Stimulated activated CD4-positive, alpha-beta T cell treated with anti-CD3 and anti-CD28 coated beads, Interleukin-12 subunit alpha, Interleukin-12 subunit beta, amount 100 ng/mL, for 48 hours (primary cell): ENCODE measurements at regions not wholly inside any gene's neighbourhood (a gene's known extent, or its start where the extent isn't known, plus 50 kb on each side); places are given as distances from the start of the nearest gene placed in this dataset.
"Not testable (repeated sequence)": the region's sequence is repeated elsewhere in the genome, so short reads cannot be mapped to it uniquely, and the experiment has no call there.

ENCODE experiments used
- DNase-seq, 3 donors: peaks; one replicate each; pipeline ENCODE4 v3.0.0-alpha.2; 2020; ENCODE audit warnings: low read depth in 2 of 3, low spot score in 1 of 3

DNA sequence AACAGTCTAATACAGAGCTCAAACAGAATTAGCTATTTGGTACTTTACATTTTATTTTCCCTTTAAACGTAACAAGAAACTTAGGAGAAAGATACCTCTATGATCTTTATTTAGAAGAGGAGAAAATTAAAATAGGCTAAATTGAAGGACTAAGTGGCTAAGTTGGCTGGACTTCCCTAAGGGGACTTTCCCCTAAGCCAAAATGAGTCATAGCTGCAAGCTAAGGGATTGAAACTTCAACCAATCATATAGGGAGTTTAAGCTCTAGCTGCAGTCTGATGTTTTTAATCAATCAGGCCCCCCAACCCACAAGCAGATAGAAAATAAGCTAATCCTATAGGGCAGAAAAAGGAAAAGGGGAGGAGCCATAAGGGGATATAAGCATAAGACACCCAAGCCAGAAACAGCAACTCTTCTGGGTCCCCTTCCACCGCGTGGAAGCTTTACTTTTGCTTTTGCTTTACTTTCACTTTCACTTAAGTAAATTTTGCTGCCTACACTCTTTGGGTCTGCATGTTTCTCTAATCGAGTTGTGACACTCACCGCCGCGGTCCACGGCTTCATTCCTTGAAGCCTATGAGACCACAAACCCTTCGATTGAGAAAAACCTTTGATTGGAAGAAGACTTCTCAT, 1108.5 kb upstream of the EPHA6 start:
- DNase-seq = no peak

DNA sequence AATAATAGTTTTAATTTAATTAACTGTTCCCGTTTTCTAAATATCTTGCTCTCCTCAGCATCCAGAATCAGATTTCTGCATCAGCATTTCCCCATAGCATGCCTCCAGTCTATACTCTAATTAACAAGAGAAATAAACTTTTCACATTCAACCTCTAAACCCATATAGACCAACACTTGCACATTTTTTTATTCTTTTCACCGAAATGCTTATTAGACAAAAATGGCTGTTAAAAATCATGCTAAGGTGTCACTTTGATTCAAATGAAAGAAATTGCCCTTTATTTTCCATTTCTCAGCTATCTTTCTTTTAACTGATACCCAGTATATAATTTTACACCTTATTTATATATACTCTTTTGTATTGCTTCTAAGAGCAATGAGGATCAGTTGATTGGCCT, 1107.1 kb upstream of the EPHA6 start:
- DNase-seq = no peak

DNA sequence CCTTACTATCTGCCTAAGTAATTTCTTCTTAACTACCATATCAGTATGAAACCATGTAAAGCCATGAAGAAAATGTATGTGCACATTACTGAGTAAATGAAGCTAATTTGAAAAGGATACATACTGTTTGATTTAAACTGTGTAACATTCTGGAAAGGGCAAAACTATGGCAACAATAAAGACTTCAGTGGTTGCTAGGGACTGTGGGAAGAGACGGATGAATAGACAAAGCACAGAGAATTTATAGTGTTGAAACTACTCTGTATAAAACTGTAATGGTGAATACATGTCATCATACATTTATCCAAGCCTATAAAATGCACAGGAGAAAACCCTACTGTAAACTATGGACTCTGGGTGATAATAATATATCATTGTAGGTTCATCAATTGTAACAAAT, 1103.7 kb upstream of the EPHA6 start:
- DNase-seq = no peak

DNA sequence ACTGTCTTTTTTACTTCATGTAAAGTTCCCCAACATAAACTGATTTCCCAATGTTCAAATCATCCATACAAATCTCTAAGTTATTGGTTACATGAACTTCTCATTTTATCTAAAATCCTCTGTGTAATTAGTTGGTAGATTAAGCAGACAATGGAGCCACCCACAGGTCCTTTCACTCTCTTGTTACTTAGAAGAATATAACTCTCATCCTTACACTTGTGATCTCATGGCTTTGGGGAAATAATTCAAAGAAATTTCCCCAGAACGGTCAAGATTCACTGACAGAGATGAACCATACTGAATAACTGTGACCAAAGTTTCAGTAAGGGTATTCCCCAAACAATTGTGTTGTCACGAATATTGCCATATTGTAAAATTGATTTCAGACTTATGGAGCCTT, 1102.6 kb upstream of the EPHA6 start:
- no peak for DNase-seq

DNA sequence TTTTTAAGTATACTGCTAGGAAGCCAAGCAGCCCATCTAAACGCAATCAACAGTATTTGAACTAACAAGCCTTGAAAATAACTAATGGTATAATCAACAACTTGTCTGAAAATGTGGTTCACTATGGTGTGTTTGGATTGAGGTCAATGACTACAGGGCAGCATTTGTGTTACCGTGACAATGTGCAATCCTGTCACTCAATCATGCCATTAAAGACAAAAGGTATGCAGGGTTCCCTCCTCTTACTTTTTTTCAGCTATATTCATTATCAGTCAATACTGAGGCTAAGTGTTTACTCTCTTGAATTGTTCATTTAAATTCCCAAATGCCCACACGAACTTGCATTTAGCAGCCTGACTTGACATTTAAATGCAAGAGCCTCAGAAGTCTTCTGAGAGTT, 1099.3 kb upstream of the EPHA6 start:
- no peak for DNase-seq

- no peak for DNase-seq
Measured at GRCh38 chr3:95717048-95717447, 1097.3 kb upstream of the EPHA6 start.

DNA sequence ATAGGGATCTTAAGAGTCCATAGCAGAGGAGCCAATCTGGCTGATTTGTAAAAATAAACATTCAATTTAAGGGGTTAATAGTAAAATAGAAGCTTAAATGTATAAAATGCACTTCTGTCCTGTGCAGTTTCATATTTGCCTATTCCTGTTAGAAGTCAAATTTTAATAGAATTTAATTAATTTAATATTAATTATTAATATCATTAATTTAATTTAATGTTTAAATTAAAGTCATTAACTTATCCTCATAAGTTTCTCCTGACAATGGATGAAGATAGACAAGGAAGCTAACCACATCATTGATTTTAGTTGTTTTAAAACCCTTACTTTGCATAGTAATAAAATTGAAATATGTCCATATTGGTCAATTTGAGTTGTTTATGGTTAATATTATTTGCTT, 1096.2 kb upstream of the EPHA6 start:
- DNase-seq = no peak

- no peak for DNase-seq
Measured at GRCh38 chr3:95719481-95719880, 1094.9 kb upstream of the EPHA6 start.

GRCh38 chr3:95721938-95722337, 1092.5 kb upstream of the EPHA6 start:
- no peak for DNase-seq

- DNase-seq = no peak
Measured at GRCh38 chr3:95725770-95726169, 1088.6 kb upstream of the EPHA6 start.

DNA sequence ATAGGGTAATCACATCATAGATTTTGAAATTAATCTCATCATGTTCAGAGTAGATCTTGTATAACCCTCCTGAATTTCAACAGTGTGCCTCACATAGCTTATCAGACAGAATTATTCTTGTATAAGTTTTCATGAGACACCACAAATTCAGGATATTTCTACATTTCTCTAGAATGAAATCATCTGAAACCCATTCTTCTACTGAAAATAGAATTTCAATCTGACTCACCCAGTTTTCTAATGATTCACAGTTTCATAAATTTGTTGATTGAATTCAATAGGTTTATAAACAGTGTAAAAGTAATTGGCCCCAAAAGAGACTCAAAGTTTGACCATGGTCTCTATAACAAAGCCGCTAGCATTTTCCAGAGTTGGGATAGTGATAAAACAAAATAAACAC, 1082.6 kb upstream of the EPHA6 start:
- DNase-seq = no peak

- no peak for DNase-seq
Measured at GRCh38 chr3:95733336-95733735, 1081.1 kb upstream of the EPHA6 start.

GRCh38 chr3:95738045-95738444, 1076.3 kb upstream of the EPHA6 start:
- DNase-seq = no peak

- DNase-seq = not testable (repeated sequence)
Measured at GRCh38 chr3:95744896-95745295, 1069.5 kb upstream of the EPHA6 start.

- DNase-seq = no peak
Measured at GRCh38 chr3:95750097-95750496, 1064.3 kb upstream of the EPHA6 start.

DNA sequence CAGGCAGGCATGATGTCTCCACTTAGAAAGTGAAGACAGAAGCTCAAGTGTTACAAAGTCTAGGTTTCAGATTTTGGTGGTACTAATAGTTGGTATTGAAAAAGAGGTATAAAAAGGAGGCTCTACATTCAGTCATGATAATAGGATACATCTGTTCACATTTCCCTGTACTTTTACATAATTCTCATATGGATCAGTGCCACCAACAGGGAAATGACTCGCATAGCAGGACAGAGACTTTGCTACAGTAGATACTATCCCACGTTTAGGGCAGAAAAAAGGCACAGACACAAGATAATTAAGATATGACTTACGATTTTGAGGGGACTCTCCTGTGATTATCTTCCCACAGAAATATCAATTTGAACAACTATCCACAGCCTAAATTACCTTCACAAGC, 1062.9 kb upstream of the EPHA6 start:
- no peak for DNase-seq

DNA sequence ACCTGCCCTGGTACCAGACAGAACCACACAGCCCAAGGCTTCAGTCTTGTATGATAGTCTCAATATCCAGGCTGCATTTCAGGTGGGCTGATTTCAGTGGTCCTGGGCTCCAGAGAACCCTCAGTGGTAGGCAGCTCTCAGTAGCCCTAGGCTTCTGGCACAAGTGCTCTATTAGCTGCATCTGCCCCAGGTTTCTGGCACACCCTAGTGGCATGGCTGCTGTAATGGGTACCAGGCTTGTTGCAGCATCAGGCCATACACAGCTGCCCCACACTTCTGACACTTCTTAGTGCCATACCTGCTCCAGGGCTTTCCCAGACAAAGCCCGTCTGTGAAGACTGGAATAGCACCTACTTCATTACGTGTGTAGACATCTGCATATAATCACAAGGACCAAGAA, 1062.2 kb upstream of the EPHA6 start:
- no peak for DNase-seq

DNA sequence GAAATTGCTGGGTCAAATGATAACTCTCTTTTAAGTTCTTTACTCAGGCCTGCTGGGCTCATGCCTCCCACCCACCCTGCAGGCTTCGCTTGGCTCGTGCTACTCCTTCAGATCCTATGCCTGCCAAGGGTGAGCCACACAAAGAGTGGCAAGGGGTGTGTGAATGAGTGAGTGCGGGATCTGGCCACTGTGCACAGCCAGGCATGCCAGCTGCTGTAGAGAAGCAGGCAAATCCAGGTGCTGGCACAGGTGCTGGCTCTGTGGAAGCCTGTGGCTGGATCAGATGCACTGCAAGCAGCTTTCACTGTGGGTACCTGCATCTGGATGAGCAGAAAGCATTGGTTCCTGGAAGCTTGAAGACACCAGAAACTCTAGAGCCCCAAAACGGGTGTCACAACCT, 1055.7 kb upstream of the EPHA6 start:
- no peak for DNase-seq

DNA sequence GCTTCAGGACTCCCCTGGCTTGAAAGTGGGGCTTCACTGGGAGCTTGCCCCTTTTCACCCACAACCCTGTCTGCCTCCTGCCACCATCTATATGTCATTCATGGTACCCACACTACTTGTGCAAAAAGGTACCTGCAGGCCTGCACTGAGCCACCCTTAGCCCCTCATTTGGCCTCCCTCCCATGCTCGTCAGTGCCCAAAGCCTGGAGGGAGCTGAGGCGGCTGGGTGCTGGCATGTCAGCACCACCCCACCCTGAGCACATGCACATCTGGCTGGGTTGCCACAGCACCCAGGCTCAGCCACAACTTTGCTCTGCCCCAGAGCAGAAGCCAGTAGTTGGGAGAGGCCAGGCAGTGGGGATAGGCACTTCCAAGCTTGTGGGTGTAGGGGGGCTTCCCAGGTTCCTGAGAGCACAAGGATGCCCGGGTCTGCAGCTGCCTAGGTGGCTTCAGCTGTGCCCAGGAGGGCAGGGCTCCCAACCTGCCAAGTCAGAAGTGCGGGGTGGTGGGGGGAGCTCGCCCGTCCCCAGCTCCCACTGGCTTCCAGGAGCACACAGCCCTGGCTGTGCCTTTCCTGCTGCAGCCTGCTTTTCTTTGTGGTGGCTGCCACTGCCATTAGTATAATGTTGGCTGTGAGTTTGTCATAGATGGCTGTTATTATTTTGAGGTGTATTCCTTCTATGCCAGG, 1054.6 kb upstream of the EPHA6 start:
- DNase-seq = no peak

DNA sequence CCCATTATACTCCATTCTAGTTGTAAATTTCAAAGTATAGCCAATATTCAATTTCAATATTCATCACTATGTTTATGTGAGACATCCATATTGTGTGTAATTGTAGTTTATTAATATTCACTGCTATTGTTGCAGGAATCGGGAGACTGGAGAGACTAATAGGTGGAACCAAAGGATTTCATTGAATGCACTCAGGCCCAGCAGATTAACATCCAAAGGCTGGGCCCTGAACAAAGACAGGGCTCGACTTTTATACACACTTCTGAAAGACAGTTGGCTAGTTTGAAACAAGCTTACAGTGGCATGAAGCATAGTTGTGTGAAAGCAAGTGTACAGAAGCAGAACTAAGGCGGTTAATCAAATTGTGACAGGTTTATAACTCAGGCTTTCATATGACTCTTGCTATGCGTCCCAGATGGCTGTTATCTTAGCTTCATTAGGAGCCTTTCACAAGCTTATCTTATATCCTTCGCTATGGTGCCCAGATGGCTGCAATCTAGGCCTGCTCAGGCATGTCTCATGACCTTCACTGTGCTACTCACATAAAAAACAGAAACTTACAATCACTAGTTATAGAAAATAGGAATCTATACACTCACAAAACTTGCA, 1038.8 kb upstream of the EPHA6 start:
- no peak for DNase-seq

GRCh38 chr3:95781598-95781997, 1032.8 kb upstream of the EPHA6 start:
- DNase-seq = no peak

GRCh38 chr3:95789111-95789510, 1025.3 kb upstream of the EPHA6 start:
- DNase-seq = no peak

- no peak for DNase-seq
Measured at GRCh38 chr3:95797081-95797480, 1017.3 kb upstream of the EPHA6 start.
